DOHH2 (cell line): ENCODE measurements at regions not wholly inside any gene's neighbourhood (a gene's known extent, or its start where the extent isn't known, plus 50 kb on each side); places are given as distances from the start of the nearest gene placed in this dataset.

Source experiments
- H3F3A ChIP-seq: fragments of 200-600 bp; sonication (generic), shearing (Covaris generic); 2 replicates; pipeline ENCODE4 v1.6.0; 2016; ENCODE audit warnings: antibody characterized with exemption, mild to moderate bottlenecking; ENCODE audit not compliant: control insufficient read depth, insufficient read depth
- H3K27ac ChIP-seq: fragments of 200-600 bp; sonication (generic); 2 replicates; pipeline ENCODE4 v1.5.1; 2014; ENCODE audit warnings: low read depth, mild to moderate bottlenecking, low read length, moderate library complexity
- H3K27me3 ChIP-seq: fragments of 200-600 bp; sonication (generic); 2 replicates; pipeline ENCODE4 v1.6.1; 2014; ENCODE audit warnings: mild to moderate bottlenecking, low read length, mixed read lengths; ENCODE audit not compliant: control insufficient read depth
- H3K36me3 ChIP-seq: fragments of 200-600 bp; sonication (generic); 2 replicates; pipeline ENCODE4 v1.6.1; 2014; ENCODE audit warnings: mild to moderate bottlenecking, low read length, moderate library complexity, mixed read lengths; ENCODE audit not compliant: control insufficient read depth
- H3K4me1 ChIP-seq: fragments of 200-600 bp; sonication (generic); 2 replicates; pipeline ENCODE4 v1.6.1; 2014; ENCODE audit warnings: mild to moderate bottlenecking, low read length, mixed read lengths; ENCODE audit not compliant: control insufficient read depth
- H3K4me2 ChIP-seq: fragments of 200-600 bp; sonication (generic); 2 replicates; pipeline ENCODE4 v1.6.0; 2014; ENCODE audit warnings: mild to moderate bottlenecking, low read length, moderate library complexity
- H3K4me3 ChIP-seq: fragments of 200-600 bp; sonication (generic); 2 replicates; pipeline ENCODE4 v1.5.1; 2014; ENCODE audit warnings: mild to moderate bottlenecking, low read length, mixed read lengths
- H3K79me2 ChIP-seq: fragments of 200-600 bp; sonication (generic); 2 replicates; pipeline ENCODE4 v1.6.1; 2014; ENCODE audit warnings: mild to moderate bottlenecking, low read length, mixed read lengths; ENCODE audit not compliant: control insufficient read depth
- H3K9me2 ChIP-seq: fragments of 200-600 bp; sonication (generic); replicated peaks from 2 replicates; pipeline ENCODE4 v1.6.1; 2014; ENCODE audit warnings: mild to moderate bottlenecking, low read length, mixed read lengths; ENCODE audit not compliant: control insufficient read depth
- H3K9me3 ChIP-seq: fragments of 200-600 bp; sonication (generic); 2 replicates; pipeline ENCODE4 v1.6.1; 2014; ENCODE audit warnings: antibody characterized with exemption, low read length, mixed read lengths; ENCODE audit not compliant: control insufficient read depth, insufficient read depth
- H4K20me1 ChIP-seq: fragments of 200-600 bp; sonication (generic); 2 replicates; pipeline ENCODE4 v1.6.0; 2014; ENCODE audit warnings: low read depth, mild to moderate bottlenecking, antibody characterized with exemption, low read length, moderate library complexity; ENCODE audit not compliant: control insufficient read depth, insufficient read depth
- CTCF ChIP-seq: fragments of 200-600 bp; sonication (generic); IDR thresholded peaks from one replicate; pipeline ENCODE4 v1.5.1; 2014; ENCODE audit warnings: antibody characterized with exemption, mild to moderate bottlenecking, low read depth, low read length; ENCODE audit not compliant: poor library complexity, severe bottlenecking
- EZH2phosphoT487 ChIP-seq: fragments of 200-600 bp; sonication (generic); IDR thresholded peaks from 2 replicates; pipeline ENCODE4 v1.6.1; 2017; ENCODE audit warnings: borderline replicate concordance, mild to moderate bottlenecking, antibody characterized with exemption, low read length, moderate library complexity, mixed read lengths

- H4K20me1 ChIP-seq, result no peaks in the 10 kb centered on the region
- H3K4me2 ChIP-seq, result no peak overlapping the region
- H3K4me1 ChIP-seq, result no peaks in the 10 kb centered on the region
- H3F3A ChIP-seq, result no peaks in the 10 kb centered on the region
- no peak overlapping the region for H3K4me3 ChIP-seq
- H3K9me3 ChIP-seq, result no peaks in the 10 kb centered on the region
- no peaks in the 10 kb centered on the region for H3K79me2 ChIP-seq
- no peak for TF ChIP-seq CTCF
- TF ChIP-seq EZH2phosphoT487, result no peak
- no peaks in the 10 kb centered on the region for H3K27me3 ChIP-seq
- H3K9me2 ChIP-seq, result no peaks in the 10 kb centered on the region
- no peak overlapping the region for H3K27ac ChIP-seq
- H3K36me3 ChIP-seq, result no peaks in the 10 kb centered on the region
Observed at GRCh38 chr2:39942950-39943349, 163.9 kb upstream of the THUMPD2 start.

GRCh38 chr2:39938035-39938835 is 159.2 kb upstream of the THUMPD2 start:
- H3K79me2 ChIP-seq, result no peaks in the 10 kb centered on the region
- H3K9me2 ChIP-seq, result no peaks in the 10 kb centered on the region
- no peaks in the 10 kb centered on the region for H3K4me1 ChIP-seq
- H3F3A ChIP-seq, result no peaks in the 10 kb centered on the region
- H3K4me3 ChIP-seq, result no peak overlapping the region
- no peaks in the 10 kb centered on the region for H3K27me3 ChIP-seq
- TF ChIP-seq CTCF (no peak), EZH2phosphoT487 (no peak)
- no peak overlapping the region for H3K27ac ChIP-seq
- H3K36me3 ChIP-seq, result no peaks in the 10 kb centered on the region
- H3K4me2 ChIP-seq, result no peak overlapping the region
- H3K9me3 ChIP-seq, result no peaks in the 10 kb centered on the region
- no peaks in the 10 kb centered on the region for H4K20me1 ChIP-seq

GRCh38 chr2:39937621-39938020 is 158.6 kb upstream of the THUMPD2 start:
- no peak overlapping the region for H3K27ac ChIP-seq
- H3K4me2 ChIP-seq, result no peak overlapping the region
- H4K20me1 ChIP-seq, result no peaks in the 10 kb centered on the region
- no peak overlapping the region for H3K4me3 ChIP-seq
- H3K27me3 ChIP-seq, result no peaks in the 10 kb centered on the region
- H3K9me3 ChIP-seq, result no peaks in the 10 kb centered on the region
- no peaks in the 10 kb centered on the region for H3K79me2 ChIP-seq
- TF ChIP-seq CTCF (no peak), EZH2phosphoT487 (no peak)
- no peaks in the 10 kb centered on the region for H3F3A ChIP-seq
- H3K4me1 ChIP-seq, result no peaks in the 10 kb centered on the region
- no peaks in the 10 kb centered on the region for H3K9me2 ChIP-seq
- H3K36me3 ChIP-seq, result no peaks in the 10 kb centered on the region
